Liver (tissue), 3 donors: ENCODE measurements at regions not wholly inside any gene's neighbourhood (a gene's known extent, or its start where the extent isn't known, plus 50 kb on each side); places are given as distances from the start of the nearest gene placed in this dataset.

Experiments used
- CTCF ChIP-seq: fragments of 150-350 bp; IDR thresholded peaks from 2 replicates; pipeline ENCODE4 v1.5.1; 2017; ENCODE audit warnings: improper control_type of control experiment, low read depth, low read length; ENCODE audit not compliant: missing input control
- SP1 ChIP-seq: IDR thresholded peaks from 2 replicates; pipeline ENCODE4 v1.6.1; 2018; ENCODE audit warnings: antibody characterized with exemption, mild to moderate bottlenecking
- TAF1 ChIP-seq: conservative IDR thresholded peaks from 2 replicates; pipeline ENCODE4 v1.6.1; 2016; ENCODE audit warnings: antibody characterized with exemption, mild to moderate bottlenecking
- donor health status: healthy.
- donor health status: healthy.

DNA sequence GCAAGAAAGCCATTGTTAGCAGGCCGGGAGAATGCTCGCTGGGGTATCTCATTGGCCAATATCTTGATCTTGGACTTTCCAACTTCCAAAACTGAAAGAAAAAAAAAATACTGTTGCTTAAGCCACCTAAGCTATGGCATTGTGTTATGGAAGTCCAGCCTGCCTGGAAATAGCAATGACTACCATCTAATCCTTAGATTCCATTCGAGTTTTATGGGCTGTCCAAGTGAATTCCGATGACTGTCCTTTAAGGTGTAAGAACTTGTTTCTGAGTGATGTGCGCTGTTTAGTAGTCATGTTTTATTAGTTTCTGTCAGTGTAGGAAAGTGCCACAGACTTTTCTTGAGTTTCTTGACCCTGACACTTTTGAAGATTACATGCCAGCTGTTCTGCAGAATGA lies 762.6 kb downstream of the USP25 start:
- TF ChIP-seq CTCF, result no peak
- TF ChIP-seq SP1, result no peak
- no peak for TF ChIP-seq TAF1
